IMR-90 (cell line): ENCODE measurements at regions not wholly inside any gene's neighbourhood (a gene's known extent, or its start where the extent isn't known, plus 50 kb on each side); places are given as distances from the start of the nearest gene placed in this dataset.

ENCODE experiments used
- BHLHE40 ChIP-seq: fragments of 150-350 bp; IDR thresholded peaks from 2 replicates; pipeline ENCODE4 v1.6.1; 2016; ENCODE audit warnings: mild to moderate bottlenecking, low read depth, low read length
- CEBPB ChIP-seq: IDR thresholded peaks from 2 replicates; pipeline ENCODE4 v1.6.1; 2012; ENCODE audit warnings: low read depth, low read length, improper control_type of control experiment
- CTCF ChIP-seq: conservative IDR thresholded peaks from 2 replicates; pipeline ENCODE4 v1.5.1; 2012; ENCODE audit warnings: mild to moderate bottlenecking, low read depth, low read length, improper control_type of control experiment
- ELK1 ChIP-seq: fragments of 150-350 bp; IDR thresholded peaks from 2 replicates; pipeline ENCODE4 v1.6.1; 2016; ENCODE audit warnings: low read depth, mild to moderate bottlenecking, low read length, moderate library complexity, borderline replicate concordance
- RCOR1 ChIP-seq: IDR thresholded peaks from 2 replicates; pipeline ENCODE4 v1.6.1; 2012; ENCODE audit warnings: mild to moderate bottlenecking, low read length, improper control_type of control experiment; ENCODE audit not compliant: insufficient replicate concordance

GRCh38 chr12:111309584-111309983, 59.3 kb downstream of the PHETA1 start:
- TF ChIP-seq CEBPB = no peak
- no peak for TF ChIP-seq RCOR1
- TF ChIP-seq CTCF = no peak
- no peak for TF ChIP-seq BHLHE40
- no peak for TF ChIP-seq ELK1
